Gastrocnemius medialis (tissue), 4 donors: ENCODE measurements at regions not wholly inside any gene's neighbourhood (a gene's known extent, or its start where the extent isn't known, plus 50 kb on each side); places are given as distances from the start of the nearest gene placed in this dataset.

Experiments used
- ATAC-seq, 2 donors: fragments of 150-250 bp; one replicate each; pipeline ENCODE4 v1.9.1; 2016
- DNase-seq, 2 donors: peaks; one replicate each; pipeline ENCODE4 v3.0.0-alpha.2; 2019
- H3K27ac ChIP-seq, 4 donors: fragments of 200-600 bp; sonication (generic); 1 replicate in 1 of 4; 2 replicates in 3 of 4; pipeline ENCODE4 v1.5.1; 2016 to 2018; ENCODE audit warnings: mild to moderate bottlenecking in 2 of 4, moderate library complexity in 1 of 4
- H3K27me3 ChIP-seq, 3 donors: fragments of 200-600 bp; sonication (generic) in 2 of 3; 1 replicate in 1 of 3; 2 replicates in 2 of 3; pipeline versions ENCODE4 v1.5.1 to v1.6.0; 2016 to 2019; ENCODE audit warnings: mild to moderate bottlenecking in 1 of 3, moderate library complexity in 1 of 3
- H3K36me3 ChIP-seq, 2 donors: fragments of 200-600 bp; sonication (generic) in 1 of 2; one replicate each; pipeline ENCODE4 v1.5.1; 2017 to 2018
- H3K4me1 ChIP-seq, 2 donors: fragments of 200-600 bp; sonication (generic) in 1 of 2; one replicate each; pipeline ENCODE4 v1.5.1; 2016 to 2017; ENCODE audit warnings: mild to moderate bottlenecking in 2 of 2
- H3K4me3 ChIP-seq, 4 donors: fragments of 200-600 bp; sonication (generic) in 3 of 4; 1 replicate in 1 of 4; 2 replicates in 3 of 4; pipeline ENCODE4 v1.5.1; 2016 to 2019; ENCODE audit warnings: mild to moderate bottlenecking in 2 of 4
- H3K9me3 ChIP-seq, 3 donors: fragments of 200-600 bp; sonication (generic) in 2 of 3; 1 replicate in 1 of 3; 2 replicates in 2 of 3; pipeline ENCODE4 v1.5.1; 2016 to 2019
- POLR2A ChIP-seq, 2 donors: fragments of 450-650 bp; IDR thresholded peaks; one replicate each; pipeline ENCODE4 v1.6.1; 2017; ENCODE audit warnings: antibody characterized with exemption in 2 of 2, mild to moderate bottlenecking in 2 of 2, moderate library complexity in 2 of 2
- in situ Hi-C, 4 donors: fragments of 200-750 bp; cut with MboI; loops; one replicate each; pipeline versions ENCODE4 v1.15.0 to v1.8.0; 2017; ENCODE audit warnings: low sequenced_read_pairs in 4 of 4
- intact Hi-C: fragments of 100-400 bp; cut with DNase I; formaldehyde crosslinking; loops from one replicate; pipeline ENCODE4 v1.15.1; 2023; ENCODE audit warnings: low total_unique reads
- TF ChIP-seq, protein P1 (sequence below), 5 experiments: fragments of 450-650 bp in 3 of 5; fragments of 200-600 bp in 2 of 5; sonication (generic) in 2 of 5; IDR thresholded peaks in 4 of 5; conservative IDR thresholded peaks in 1 of 5; 1 replicate in 4 of 5; 2 replicates in 1 of 5; pipeline ENCODE4 v1.5.1; 2016 to 2019; ENCODE audit warnings: antibody characterized with exemption in 5 of 5, mild to moderate bottlenecking in 3 of 5, moderate library complexity in 3 of 5

- no peaks in the 10 kb centered on the region for H3K36me3 ChIP-seq
- DNase-seq, result no peak
- no peaks in the 10 kb centered on the region for H3K9me3 ChIP-seq
- in situ Hi-C loops (no loop called here), intact Hi-C loops (no loop called here)
- TF ChIP-seq POLR2A (IDR thresholded peaks at IDR 0.05), result no peak
- TF ChIP-seq, protein P1, sequence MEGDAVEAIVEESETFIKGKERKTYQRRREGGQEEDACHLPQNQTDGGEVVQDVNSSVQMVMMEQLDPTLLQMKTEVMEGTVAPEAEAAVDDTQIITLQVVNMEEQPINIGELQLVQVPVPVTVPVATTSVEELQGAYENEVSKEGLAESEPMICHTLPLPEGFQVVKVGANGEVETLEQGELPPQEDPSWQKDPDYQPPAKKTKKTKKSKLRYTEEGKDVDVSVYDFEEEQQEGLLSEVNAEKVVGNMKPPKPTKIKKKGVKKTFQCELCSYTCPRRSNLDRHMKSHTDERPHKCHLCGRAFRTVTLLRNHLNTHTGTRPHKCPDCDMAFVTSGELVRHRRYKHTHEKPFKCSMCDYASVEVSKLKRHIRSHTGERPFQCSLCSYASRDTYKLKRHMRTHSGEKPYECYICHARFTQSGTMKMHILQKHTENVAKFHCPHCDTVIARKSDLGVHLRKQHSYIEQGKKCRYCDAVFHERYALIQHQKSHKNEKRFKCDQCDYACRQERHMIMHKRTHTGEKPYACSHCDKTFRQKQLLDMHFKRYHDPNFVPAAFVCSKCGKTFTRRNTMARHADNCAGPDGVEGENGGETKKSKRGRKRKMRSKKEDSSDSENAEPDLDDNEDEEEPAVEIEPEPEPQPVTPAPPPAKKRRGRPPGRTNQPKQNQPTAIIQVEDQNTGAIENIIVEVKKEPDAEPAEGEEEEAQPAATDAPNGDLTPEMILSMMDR (IDR thresholded peaks at IDR 0.05 in 4 of 5, conservative IDR thresholded peaks at IDR 0.05 in 1 of 5), result no peak
- H3K27ac ChIP-seq, result no peak overlapping the region
- H3K4me1 ChIP-seq, result no peaks in the 10 kb centered on the region
- no peak for ATAC-seq
- H3K4me3 ChIP-seq, result no peak overlapping the region
- no peaks in the 10 kb centered on the region for H3K27me3 ChIP-seq
Measured at GRCh38 chr14:55927028-55927427, 191.2 kb upstream of the PELI2 start.

GRCh38 chr14:55928276-55928675, 189.9 kb upstream of the PELI2 start:
- Histone ChIP-seq H3K27me3 (no peaks in the 10 kb centered on the region), H3K4me1 (no peaks in the 10 kb centered on the region), H3K27ac (no peak overlapping the region), H3K36me3 (no peaks in the 10 kb centered on the region), H3K9me3 (no peaks in the 10 kb centered on the region), H3K4me3 (no peak overlapping the region)
- DNase-seq, result no peak
- intact Hi-C loops, result no loop called here
- ATAC-seq, result no peak
- in situ Hi-C loops, result no loop called here
- TF ChIP-seq, protein P1 (IDR thresholded peaks at IDR 0.05 in 4 of 5, conservative IDR thresholded peaks at IDR 0.05 in 1 of 5), result no peak
- TF ChIP-seq POLR2A (IDR thresholded peaks at IDR 0.05), result no peak

GRCh38 chr14:55929136-55929535, 189.1 kb upstream of the PELI2 start:
- no peak for ATAC-seq
- Histone ChIP-seq H3K4me3 (no peak overlapping the region), H3K27ac (no peak overlapping the region), H3K27me3 (no peaks in the 10 kb centered on the region), H3K9me3 (no peaks in the 10 kb centered on the region), H3K36me3 (no peaks in the 10 kb centered on the region), H3K4me1 (no peaks in the 10 kb centered on the region)
- in situ Hi-C loops (no loop called here), intact Hi-C loops (no loop called here)
- TF ChIP-seq, protein P1 (IDR thresholded peaks at IDR 0.05 in 4 of 5, conservative IDR thresholded peaks at IDR 0.05 in 1 of 5), result no peak
- TF ChIP-seq POLR2A (IDR thresholded peaks at IDR 0.05), result no peak
- no peak for DNase-seq

DNA sequence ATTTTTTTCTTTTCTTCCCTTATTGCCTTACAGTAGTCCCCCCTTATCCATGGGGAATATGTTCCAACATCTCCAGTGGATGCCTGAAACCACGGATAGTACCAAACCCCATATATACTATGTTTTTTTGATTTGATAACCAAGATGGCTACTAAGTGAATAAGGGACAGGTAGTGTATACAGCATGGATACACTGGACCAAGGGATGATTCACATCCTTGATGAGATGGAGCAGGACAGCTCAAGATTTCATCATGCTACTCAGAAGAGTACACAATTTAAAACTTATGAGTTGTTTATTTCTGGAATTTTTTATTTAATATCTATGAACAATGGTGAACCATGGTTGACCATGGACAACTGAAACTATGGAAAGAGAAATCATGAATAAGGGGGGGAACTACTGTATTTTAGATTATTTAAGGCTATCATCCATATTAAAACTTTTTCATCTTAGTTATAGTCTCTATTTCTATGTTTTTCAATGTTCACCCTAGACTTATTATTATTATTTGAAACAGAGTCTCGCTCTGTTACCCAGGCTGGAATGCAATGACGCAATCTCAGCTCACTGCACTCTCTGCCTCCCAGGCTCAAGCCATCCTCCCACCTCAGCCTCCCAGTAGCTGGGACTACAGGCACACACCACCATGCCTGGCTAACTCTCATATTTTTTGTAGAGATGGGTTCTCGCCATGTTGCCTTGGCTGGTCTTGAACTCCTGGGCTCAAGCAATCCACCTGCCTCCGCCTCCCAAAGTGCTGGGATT, 188.0 kb upstream of the PELI2 start:
- Histone ChIP-seq H3K27ac (no peak overlapping the region), H3K36me3 (no peaks in the 10 kb centered on the region), H3K4me3 (no peak overlapping the region), H3K9me3 (no peaks in the 10 kb centered on the region), H3K4me1 (no peaks in the 10 kb centered on the region), H3K27me3 (no peaks in the 10 kb centered on the region)
- in situ Hi-C loops, result no loop called here
- no peak for TF ChIP-seq POLR2A (IDR thresholded peaks at IDR 0.05)
- TF ChIP-seq, protein P1 (IDR thresholded peaks at IDR 0.05 in 4 of 5, conservative IDR thresholded peaks at IDR 0.05 in 1 of 5), result no peak
- ATAC-seq (no peak), DNase-seq (no peak)
- intact Hi-C loops, result no loop called here

DNA sequence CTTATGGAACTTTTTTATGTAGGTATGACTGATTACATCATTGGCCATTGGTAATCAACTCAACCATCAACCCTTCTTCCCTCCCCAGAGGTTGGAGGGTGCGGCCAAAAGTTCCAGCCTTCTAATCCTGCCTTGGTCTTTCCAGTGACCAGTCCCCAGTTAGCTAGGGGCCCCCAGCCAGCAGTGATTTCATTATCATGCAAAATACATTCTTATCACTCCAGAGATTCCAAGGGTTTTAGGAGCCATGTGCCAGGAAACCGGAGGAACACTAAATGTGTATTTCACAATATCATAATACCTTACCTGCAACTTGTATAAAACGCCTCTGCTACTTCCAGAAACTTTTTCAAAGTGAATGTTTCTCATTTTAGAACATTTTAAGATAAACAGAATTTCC, 181.5 kb upstream of the PELI2 start:
- ATAC-seq (no peak), DNase-seq (no peak)
- no peak for TF ChIP-seq POLR2A (IDR thresholded peaks at IDR 0.05)
- TF ChIP-seq, protein P1 (IDR thresholded peaks at IDR 0.05 in 4 of 5, conservative IDR thresholded peaks at IDR 0.05 in 1 of 5), result no peak
- H3K27ac ChIP-seq, result no peak overlapping the region
- intact Hi-C loops (no loop called here), in situ Hi-C loops (no loop called here)
- H3K9me3 ChIP-seq, result no peaks in the 10 kb centered on the region
- H3K4me1 ChIP-seq, result no peaks in the 10 kb centered on the region
- H3K36me3 ChIP-seq, result no peaks in the 10 kb centered on the region
- no peak overlapping the region for H3K4me3 ChIP-seq
- H3K27me3 ChIP-seq, result no peaks in the 10 kb centered on the region
